ENCODE measurements at regions not wholly inside any gene's neighbourhood (a gene's known extent, or its start where the extent isn't known, plus 50 kb on each side); places are given as distances from the start of the nearest gene placed in this dataset.
A peak's percentile ranks its signal among the peaks of the same experiment; 100 is the strongest.
"Not testable (repeated sequence)": the region's sequence is repeated elsewhere in the genome, so short reads cannot be mapped to it uniquely, and the experiment has no call there.

- H3K36me3 ChIP-seq (ENCODE audit: insufficient read depth, low read length); H3K9me3 Mint-ChIP-seq (ENCODE audit: unreplicated experiment); H3K36me3 Mint-ChIP-seq (ENCODE audit: low read depth, unreplicated experiment); H3K4me1 ChIP-seq (ENCODE audit: insufficient read depth, low read length); H3K4me1 Mint-ChIP-seq (ENCODE audit: low read depth, unreplicated experiment); H3K79me2 ChIP-seq (ENCODE audit: insufficient read depth, low read length); FAIRE-seq; H3K27me3 Mint-ChIP-seq (ENCODE audit: low read depth, unreplicated experiment); H3K9me3 ChIP-seq (ENCODE audit: insufficient read depth, low read depth, low read length); H4K20me1 ChIP-seq (ENCODE audit: insufficient read depth, low read length); H3K27me3 ChIP-seq (ENCODE audit: insufficient read depth, low read length): not testable (repeated sequence)
- Histone ChIP-seq H3K9ac (ENCODE audit: low read length) (peak overlapping the region; percentile 94), H3K4me3 (ENCODE audit: insufficient read depth, low read depth, low read length) (peak overlapping the region; percentile 69), H3K27ac (ENCODE audit: low read depth, low read length) (peak overlapping the region; percentile 95), H2AFZ (ENCODE audit: low read depth, low read length) (peak overlapping the region; percentile 79), H3K4me2 (ENCODE audit: low read length) (peak overlapping the region; percentile 93)
- Mint-ChIP-seq H3K4me3 (ENCODE audit: unreplicated experiment) (peak overlapping the region; percentile 96), H3K27ac (ENCODE audit: unreplicated experiment) (peak overlapping the region; percentile 69)
- peak; percentile 95 for DNase-seq (ENCODE audit: low read depth)
These were observed 189.4 kb downstream of the ADRA2C start for GRCh38 chr4:3955321-3956164.

GRCh38 chr4:3956165-3956867, 190.1 kb downstream of the ADRA2C start:
- H4K20me1 ChIP-seq (ENCODE audit: insufficient read depth, low read length); H3K36me3 Mint-ChIP-seq (ENCODE audit: low read depth, unreplicated experiment); FAIRE-seq; DNase-seq (ENCODE audit: low read depth); H3K27me3 ChIP-seq (ENCODE audit: insufficient read depth, low read length); H3K27ac Mint-ChIP-seq (ENCODE audit: unreplicated experiment); H3K79me2 ChIP-seq (ENCODE audit: insufficient read depth, low read length); H2AFZ ChIP-seq (ENCODE audit: low read depth, low read length); H3K9me3 ChIP-seq (ENCODE audit: insufficient read depth, low read depth, low read length); H3K9me3 Mint-ChIP-seq (ENCODE audit: unreplicated experiment); H3K27me3 Mint-ChIP-seq (ENCODE audit: low read depth, unreplicated experiment); H3K4me1 ChIP-seq (ENCODE audit: insufficient read depth, low read length); H3K27ac ChIP-seq (ENCODE audit: low read depth, low read length); H3K4me1 Mint-ChIP-seq (ENCODE audit: low read depth, unreplicated experiment); H3K36me3 ChIP-seq (ENCODE audit: insufficient read depth, low read length): not testable (repeated sequence)
- H3K4me3 Mint-ChIP-seq (ENCODE audit: unreplicated experiment): peak overlapping the region; percentile 96
- Histone ChIP-seq H3K4me3 (ENCODE audit: insufficient read depth, low read depth, low read length) (peak overlapping the region; percentile 54), H3K4me2 (ENCODE audit: low read length) (peak overlapping the region; percentile 82), H3K9ac (ENCODE audit: low read length) (peak overlapping the region; percentile 72)

- not testable (repeated sequence) for H3K4me2 ChIP-seq (ENCODE audit: low read length); H3K9me3 ChIP-seq (ENCODE audit: insufficient read depth, low read depth, low read length); H3K4me1 ChIP-seq (ENCODE audit: insufficient read depth, low read length); H3K36me3 Mint-ChIP-seq (ENCODE audit: low read depth, unreplicated experiment); H3K9ac ChIP-seq (ENCODE audit: low read length); H3K36me3 ChIP-seq (ENCODE audit: insufficient read depth, low read length); H3K27ac Mint-ChIP-seq (ENCODE audit: unreplicated experiment); H3K27ac ChIP-seq (ENCODE audit: low read depth, low read length); H3K4me3 Mint-ChIP-seq (ENCODE audit: unreplicated experiment); H3K4me3 ChIP-seq (ENCODE audit: insufficient read depth, low read depth, low read length); H3K4me1 Mint-ChIP-seq (ENCODE audit: low read depth, unreplicated experiment); FAIRE-seq; DNase-seq (ENCODE audit: low read depth); H3K79me2 ChIP-seq (ENCODE audit: insufficient read depth, low read length); H3K27me3 Mint-ChIP-seq (ENCODE audit: low read depth, unreplicated experiment); H3K27me3 ChIP-seq (ENCODE audit: insufficient read depth, low read length); H4K20me1 ChIP-seq (ENCODE audit: insufficient read depth, low read length); H2AFZ ChIP-seq (ENCODE audit: low read depth, low read length); H3K9me3 Mint-ChIP-seq (ENCODE audit: unreplicated experiment)
These were observed 195.0 kb downstream of the ADRA2C start for GRCh38 chr4:3961091-3961672.

- H3K27me3 ChIP-seq (ENCODE audit: insufficient read depth, low read length); H3K9me3 ChIP-seq (ENCODE audit: insufficient read depth, low read depth, low read length); H3K4me3 Mint-ChIP-seq (ENCODE audit: unreplicated experiment); H3K36me3 Mint-ChIP-seq (ENCODE audit: low read depth, unreplicated experiment); FAIRE-seq; H3K9me3 Mint-ChIP-seq (ENCODE audit: unreplicated experiment); H3K4me1 Mint-ChIP-seq (ENCODE audit: low read depth, unreplicated experiment); H3K27ac ChIP-seq (ENCODE audit: low read depth, low read length); H3K4me3 ChIP-seq (ENCODE audit: insufficient read depth, low read depth, low read length); H3K27ac Mint-ChIP-seq (ENCODE audit: unreplicated experiment); H3K4me1 ChIP-seq (ENCODE audit: insufficient read depth, low read length); H4K20me1 ChIP-seq (ENCODE audit: insufficient read depth, low read length); H3K4me2 ChIP-seq (ENCODE audit: low read length); DNase-seq (ENCODE audit: low read depth); H3K9ac ChIP-seq (ENCODE audit: low read length); H3K79me2 ChIP-seq (ENCODE audit: insufficient read depth, low read length); H3K36me3 ChIP-seq (ENCODE audit: insufficient read depth, low read length); H3K27me3 Mint-ChIP-seq (ENCODE audit: low read depth, unreplicated experiment); H2AFZ ChIP-seq (ENCODE audit: low read depth, low read length): not testable (repeated sequence)
These were observed 198.5 kb downstream of the ADRA2C start for GRCh38 chr4:3964572-3965278.

- not testable (repeated sequence) for FAIRE-seq
These were observed 201.0 kb downstream of the ADRA2C start for GRCh38 chr4:3967204-3967603.

More at GRCh38 chr4:3967204-3967603, 201.0 kb downstream of the ADRA2C start:
- not testable (repeated sequence) for H3K36me3 ChIP-seq (ENCODE audit: insufficient read depth, low read length); H2AFZ ChIP-seq (ENCODE audit: low read depth, low read length); H3K36me3 Mint-ChIP-seq (ENCODE audit: low read depth, unreplicated experiment); DNase-seq (ENCODE audit: low read depth); H3K27me3 Mint-ChIP-seq (ENCODE audit: low read depth, unreplicated experiment); H3K27ac Mint-ChIP-seq (ENCODE audit: unreplicated experiment); H3K4me1 Mint-ChIP-seq (ENCODE audit: low read depth, unreplicated experiment); H3K9ac ChIP-seq (ENCODE audit: low read length); H3K9me3 Mint-ChIP-seq (ENCODE audit: unreplicated experiment); H3K4me1 ChIP-seq (ENCODE audit: insufficient read depth, low read length); H3K4me3 Mint-ChIP-seq (ENCODE audit: unreplicated experiment); H3K79me2 ChIP-seq (ENCODE audit: insufficient read depth, low read length); H3K9me3 ChIP-seq (ENCODE audit: insufficient read depth, low read depth, low read length); H3K4me3 ChIP-seq (ENCODE audit: insufficient read depth, low read depth, low read length); H3K4me2 ChIP-seq (ENCODE audit: low read length); H3K27me3 ChIP-seq (ENCODE audit: insufficient read depth, low read length); H3K27ac ChIP-seq (ENCODE audit: low read depth, low read length); H4K20me1 ChIP-seq (ENCODE audit: insufficient read depth, low read length)
